ENCODE measurements at regions not wholly inside any gene's neighbourhood (a gene's known extent, or its start where the extent isn't known, plus 50 kb on each side); places are given as distances from the start of the nearest gene placed in this dataset.

DNA sequence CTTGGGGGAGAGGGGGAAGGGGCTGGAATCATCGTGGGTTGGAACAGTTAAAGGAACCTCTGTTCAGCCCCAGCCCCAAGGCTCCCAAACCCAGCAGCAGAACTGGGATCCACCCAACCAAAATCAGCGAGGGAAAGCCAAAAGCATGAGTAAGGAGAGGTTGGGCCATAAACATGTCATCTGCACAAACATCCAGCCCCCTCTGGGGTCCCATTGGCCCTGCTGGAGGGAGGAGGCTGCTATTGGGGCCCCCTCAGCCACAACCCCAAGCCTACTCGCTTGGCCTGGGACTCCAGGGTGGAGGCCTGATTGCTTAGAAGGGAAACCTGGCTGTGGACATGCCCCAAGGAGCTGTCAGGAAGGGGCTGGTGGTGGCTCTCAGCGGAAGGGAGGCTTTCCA lies 154.9 kb downstream of the FGF18 start:
- H3K4me3 ChIP-seq (ENCODE audit: low read length in 2 of 2): no peak overlapping the region
- H3K9me3 ChIP-seq (ENCODE audit: control insufficient read depth, low read length): no peaks in the 10 kb centered on the region
- H3K36me3 ChIP-seq (ENCODE audit: control insufficient read depth in 1 of 2, insufficient read depth in 2 of 2, low read length in 1 of 2): no peaks in the 10 kb centered on the region
- no peaks in the 10 kb centered on the region for H3K4me1 ChIP-seq (ENCODE audit: control insufficient read depth in 1 of 2, insufficient read depth in 2 of 2, low read length in 2 of 2)
- 76% methylated on average over 4 of the region's 4 CpGs for WGBS, 2 donors
- intact Hi-C loops (cut with DNase I): no loop called here
- ATAC-seq (ENCODE audit: low FRiP score) (peak; percentile 55), DNase-seq (peak in 1 of 2 donors; percentile 65)
- H3K27ac ChIP-seq (ENCODE audit: low read depth in 1 of 2, low read length in 2 of 2): no peak overlapping the region
- no peaks in the 10 kb centered on the region for H3K27me3 ChIP-seq (ENCODE audit: control insufficient read depth in 1 of 2, insufficient read depth in 2 of 2, low read length in 1 of 2)

DNA sequence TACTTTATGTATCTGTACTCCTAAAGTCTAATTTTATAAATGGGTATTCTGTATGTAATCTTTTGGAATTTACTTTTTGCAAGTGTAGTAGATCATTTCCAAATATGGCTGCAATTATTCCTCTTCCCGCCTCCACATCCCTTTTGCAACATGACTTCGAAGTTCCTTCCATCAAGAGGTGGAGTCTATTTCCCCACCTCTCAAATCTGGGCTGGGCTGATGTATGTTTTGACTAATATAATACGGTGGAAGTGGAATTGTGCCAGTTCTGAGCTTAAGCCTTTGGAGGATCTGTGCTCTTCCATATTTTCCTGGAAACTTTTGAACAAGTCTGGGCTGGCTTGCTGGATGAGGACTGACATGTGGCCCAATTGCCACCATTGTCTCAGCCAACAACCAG lies 155.9 kb downstream of the FGF18 start:
- intact Hi-C loops (cut with DNase I): no loop called here
- no peaks in the 10 kb centered on the region for H3K4me1 ChIP-seq (ENCODE audit: control insufficient read depth in 1 of 2, insufficient read depth in 2 of 2, low read length in 2 of 2)
- ATAC-seq (ENCODE audit: low FRiP score) (no peak), DNase-seq (no peak)
- WGBS, 2 donors: 44 to 60% methylated on average over 3 of the region's 3 CpGs
- no peaks in the 10 kb centered on the region for H3K36me3 ChIP-seq (ENCODE audit: control insufficient read depth in 1 of 2, insufficient read depth in 2 of 2, low read length in 1 of 2)
- H3K27ac ChIP-seq (ENCODE audit: low read depth in 1 of 2, low read length in 2 of 2): no peak overlapping the region
- no peak overlapping the region for H3K4me3 ChIP-seq (ENCODE audit: low read length in 2 of 2)
- H3K9me3 ChIP-seq (ENCODE audit: control insufficient read depth, low read length): no peaks in the 10 kb centered on the region
- no peaks in the 10 kb centered on the region for H3K27me3 ChIP-seq (ENCODE audit: control insufficient read depth in 1 of 2, insufficient read depth in 2 of 2, low read length in 1 of 2)

DNA sequence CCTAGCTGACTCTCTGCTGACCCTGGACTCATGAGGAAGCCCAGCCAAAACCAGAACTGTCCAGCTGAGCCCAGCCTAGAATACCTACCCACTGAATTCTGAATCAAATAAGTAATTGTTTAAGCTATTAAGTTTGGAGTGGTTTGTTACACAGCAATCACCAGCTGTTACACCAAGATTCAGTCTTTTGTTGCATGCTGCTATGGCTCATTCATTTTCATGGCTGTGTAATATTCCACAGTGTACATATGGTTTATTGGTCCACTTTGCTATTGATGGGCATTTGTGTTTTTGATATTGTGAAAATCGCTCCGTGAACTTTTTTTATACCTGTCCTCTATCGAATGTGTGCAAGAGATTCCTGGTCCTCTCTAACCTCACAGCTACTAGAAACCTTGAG lies 156.4 kb downstream of the FGF18 start:
- no peaks in the 10 kb centered on the region for H3K36me3 ChIP-seq (ENCODE audit: control insufficient read depth in 1 of 2, insufficient read depth in 2 of 2, low read length in 1 of 2)
- no peaks in the 10 kb centered on the region for H3K27me3 ChIP-seq (ENCODE audit: control insufficient read depth in 1 of 2, insufficient read depth in 2 of 2, low read length in 1 of 2)
- no peaks in the 10 kb centered on the region for H3K9me3 ChIP-seq (ENCODE audit: control insufficient read depth, low read length)
- 95 to 98% methylated on average over 3 of the region's 3 CpGs for WGBS, 2 donors
- no peak overlapping the region for H3K4me3 ChIP-seq (ENCODE audit: low read length in 2 of 2)
- intact Hi-C loops (cut with DNase I): no loop called here
- no peak overlapping the region for H3K27ac ChIP-seq (ENCODE audit: low read depth in 1 of 2, low read length in 2 of 2)
- DNase-seq (no peak), ATAC-seq (ENCODE audit: low FRiP score) (no peak)
- no peaks in the 10 kb centered on the region for H3K4me1 ChIP-seq (ENCODE audit: control insufficient read depth in 1 of 2, insufficient read depth in 2 of 2, low read length in 2 of 2)

DNA sequence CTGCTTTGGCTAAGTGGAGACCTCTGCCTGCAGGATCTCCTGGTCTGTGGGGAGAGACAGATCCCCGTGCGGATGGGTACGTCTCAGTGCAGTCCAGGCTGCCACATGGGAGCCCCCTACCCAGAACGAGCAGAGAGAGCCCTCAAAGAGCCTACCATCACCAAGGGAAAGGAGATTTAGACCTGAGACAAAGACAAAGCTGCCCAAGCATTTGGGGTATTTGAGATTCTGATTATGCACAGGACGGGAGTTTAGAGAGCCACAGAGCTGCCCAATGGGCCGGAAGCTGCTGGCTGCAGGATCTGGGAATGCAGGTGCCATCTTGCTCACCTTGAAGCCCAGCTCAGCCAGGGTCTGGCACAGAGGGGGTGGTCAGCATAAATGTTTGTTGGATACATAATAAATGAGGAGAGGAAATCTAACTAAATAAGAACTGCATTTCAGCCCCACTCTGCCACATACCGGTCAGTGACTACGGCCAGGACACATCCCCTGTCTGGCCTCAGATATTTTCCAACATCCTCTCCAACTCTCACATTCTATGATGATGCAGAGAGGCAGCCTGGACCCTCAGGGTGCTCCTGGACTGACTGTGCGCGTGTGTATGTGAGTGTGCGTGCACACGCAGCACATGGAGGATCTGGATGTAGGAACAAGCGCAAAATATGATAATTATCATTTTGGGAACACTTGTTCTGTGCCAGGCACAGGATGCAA lies 157.8 kb downstream of the FGF18 start:
- Histone ChIP-seq H3K27ac (ENCODE audit: low read depth in 1 of 2, low read length in 2 of 2) (no peak overlapping the region), H3K4me3 (ENCODE audit: low read length in 2 of 2) (no peak overlapping the region), H3K27me3 (ENCODE audit: control insufficient read depth in 1 of 2, insufficient read depth in 2 of 2, low read length in 1 of 2) (no peaks in the 10 kb centered on the region), H3K9me3 (ENCODE audit: control insufficient read depth, low read length) (no peaks in the 10 kb centered on the region), H3K36me3 (ENCODE audit: control insufficient read depth in 1 of 2, insufficient read depth in 2 of 2, low read length in 1 of 2) (no peaks in the 10 kb centered on the region), H3K4me1 (ENCODE audit: control insufficient read depth in 1 of 2, insufficient read depth in 2 of 2, low read length in 2 of 2) (no peaks in the 10 kb centered on the region)
- intact Hi-C loops (cut with DNase I): no loop called here
- ATAC-seq (ENCODE audit: low FRiP score): no peak
- DNase-seq: no peak
- 87 to 88% methylated on average over 13 of the region's 13 CpGs for WGBS, 2 donors

DNA sequence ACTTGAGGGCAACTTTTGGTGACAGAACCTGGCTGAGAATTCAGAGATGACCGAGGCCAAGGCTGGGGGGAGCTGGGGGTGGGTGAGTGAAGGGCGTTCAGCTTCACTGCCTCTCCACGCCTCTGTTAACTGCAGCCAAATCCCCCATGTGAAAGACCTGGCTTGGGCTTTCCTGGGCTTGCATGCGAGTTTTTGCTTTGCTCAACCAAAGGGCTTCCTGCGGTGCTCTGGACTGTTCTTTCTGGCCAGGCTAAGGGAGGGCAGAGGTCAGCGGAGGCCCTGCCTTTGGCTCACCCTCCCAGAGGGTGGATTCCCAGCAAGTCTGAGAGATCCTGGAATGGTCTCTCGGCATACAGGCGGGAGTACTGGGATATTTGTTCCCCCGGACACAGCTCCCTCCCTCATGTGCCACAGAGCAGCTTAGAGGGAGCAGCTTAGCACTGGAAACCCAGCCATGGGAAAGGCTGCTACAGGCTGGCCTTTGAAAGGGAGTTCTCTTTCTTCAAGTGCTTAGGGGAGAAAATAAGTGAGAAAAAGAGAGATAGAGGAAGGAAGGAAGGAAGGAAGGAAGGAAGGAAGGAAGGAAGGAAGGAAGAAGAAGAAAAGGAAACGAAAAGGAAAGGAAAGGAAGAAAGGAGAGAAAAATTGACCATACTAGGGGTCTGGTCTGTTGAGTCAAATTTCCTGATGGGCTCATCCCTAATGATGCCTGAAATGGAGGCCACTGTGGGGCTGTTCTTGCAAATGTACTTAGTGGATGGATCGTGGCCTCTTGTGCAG lies 158.8 kb downstream of the FGF18 start:
- no peak overlapping the region for H3K4me3 ChIP-seq (ENCODE audit: low read length in 2 of 2)
- H3K27ac ChIP-seq (ENCODE audit: low read depth in 1 of 2, low read length in 2 of 2): no peak overlapping the region

DNA sequence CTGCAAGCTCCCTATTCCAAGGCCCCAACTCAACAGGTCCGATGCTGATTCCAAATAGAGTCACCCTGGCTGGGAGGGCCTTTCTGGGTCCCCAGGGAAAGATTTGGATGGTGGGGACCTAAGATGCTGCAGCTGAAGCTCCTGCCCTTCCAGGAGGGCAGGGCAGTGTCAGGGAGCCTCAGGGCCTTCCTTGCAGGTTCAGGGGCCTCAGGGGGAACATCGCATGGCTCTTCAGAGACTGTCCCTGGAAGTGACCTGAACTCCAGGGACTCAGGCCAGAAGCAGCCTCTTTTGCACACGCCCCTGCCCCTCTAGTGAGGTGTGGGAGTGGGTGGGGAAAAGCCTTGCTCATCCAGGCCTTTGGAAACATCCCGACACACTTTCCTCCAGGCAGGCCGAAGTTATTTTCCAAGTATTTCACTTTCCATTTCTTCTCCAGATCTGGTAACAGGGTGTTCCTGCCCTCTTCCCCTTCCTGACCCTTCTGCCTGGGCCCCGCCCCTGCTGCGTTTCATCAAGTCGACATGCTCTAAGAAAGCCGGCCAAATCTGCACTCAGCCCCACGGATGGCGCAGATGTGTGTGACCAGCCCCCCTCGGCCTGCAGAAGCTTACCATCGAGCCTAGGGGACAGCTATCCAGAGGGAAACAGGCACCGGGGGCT lies 159.5 kb downstream of the FGF18 start:
- Histone ChIP-seq H3K9me3 (ENCODE audit: control insufficient read depth, low read length) (no peaks in the 10 kb centered on the region), H3K27ac (ENCODE audit: low read depth in 1 of 2, low read length in 2 of 2) (no peak overlapping the region), H3K4me3 (ENCODE audit: low read length in 2 of 2) (no peak overlapping the region), H3K27me3 (ENCODE audit: control insufficient read depth in 1 of 2, insufficient read depth in 2 of 2, low read length in 1 of 2) (no peaks in the 10 kb centered on the region), H3K4me1 (ENCODE audit: control insufficient read depth in 1 of 2, insufficient read depth in 2 of 2, low read length in 2 of 2) (no peaks in the 10 kb centered on the region), H3K36me3 (ENCODE audit: control insufficient read depth in 1 of 2, insufficient read depth in 2 of 2, low read length in 1 of 2) (no peaks in the 10 kb centered on the region)
- intact Hi-C loops (cut with DNase I): no loop called here
- DNase-seq (peak; percentile 74 to 81), ATAC-seq (ENCODE audit: low FRiP score) (peak; percentile 52)
- WGBS, 2 donors: 88% methylated on average over 14 of the region's 14 CpGs

More for the DNA sequence above, 158.8 kb downstream of the FGF18 start:
- ATAC-seq (ENCODE audit: low FRiP score) (peak; percentile 78), DNase-seq (peak; percentile 70 to 83)
- Histone ChIP-seq H3K27me3 (ENCODE audit: control insufficient read depth in 1 of 2, insufficient read depth in 2 of 2, low read length in 1 of 2) (no peaks in the 10 kb centered on the region), H3K4me1 (ENCODE audit: control insufficient read depth in 1 of 2, insufficient read depth in 2 of 2, low read length in 2 of 2) (no peaks in the 10 kb centered on the region), H3K9me3 (ENCODE audit: control insufficient read depth, low read length) (no peaks in the 10 kb centered on the region), H3K36me3 (ENCODE audit: control insufficient read depth in 1 of 2, insufficient read depth in 2 of 2, low read length in 1 of 2) (no peaks in the 10 kb centered on the region)
- intact Hi-C loops (cut with DNase I): no loop called here
- 79 to 84% methylated on average over 11 of the region's 11 CpGs for WGBS, 2 donors

DNA sequence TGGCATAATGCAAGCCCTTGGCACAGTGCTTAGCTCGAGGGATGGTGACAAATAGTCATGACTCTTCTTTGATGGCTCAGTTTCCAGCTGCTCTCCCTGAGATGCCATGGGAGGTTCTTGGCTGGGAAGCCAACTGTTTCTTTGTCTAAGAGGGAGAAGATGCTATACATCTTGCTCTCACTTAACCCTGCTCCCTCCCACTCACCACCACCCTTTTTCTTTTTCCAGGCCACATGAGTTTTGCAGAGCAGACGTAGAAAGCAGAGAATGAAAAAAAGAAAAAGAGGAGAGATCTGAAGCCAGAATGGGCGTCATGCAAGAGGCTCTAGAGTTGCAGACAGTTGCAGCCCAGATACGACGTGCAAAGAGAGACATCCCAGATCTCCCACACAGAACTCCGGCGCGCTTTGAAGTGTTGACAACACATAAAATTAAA lies 160.5 kb downstream of the FGF18 start:
- H3K27ac ChIP-seq (ENCODE audit: low read depth in 1 of 2, low read length in 2 of 2): no peak overlapping the region
- 81 to 82% methylated on average over 8 of the region's 8 CpGs for WGBS, 2 donors

DNA sequence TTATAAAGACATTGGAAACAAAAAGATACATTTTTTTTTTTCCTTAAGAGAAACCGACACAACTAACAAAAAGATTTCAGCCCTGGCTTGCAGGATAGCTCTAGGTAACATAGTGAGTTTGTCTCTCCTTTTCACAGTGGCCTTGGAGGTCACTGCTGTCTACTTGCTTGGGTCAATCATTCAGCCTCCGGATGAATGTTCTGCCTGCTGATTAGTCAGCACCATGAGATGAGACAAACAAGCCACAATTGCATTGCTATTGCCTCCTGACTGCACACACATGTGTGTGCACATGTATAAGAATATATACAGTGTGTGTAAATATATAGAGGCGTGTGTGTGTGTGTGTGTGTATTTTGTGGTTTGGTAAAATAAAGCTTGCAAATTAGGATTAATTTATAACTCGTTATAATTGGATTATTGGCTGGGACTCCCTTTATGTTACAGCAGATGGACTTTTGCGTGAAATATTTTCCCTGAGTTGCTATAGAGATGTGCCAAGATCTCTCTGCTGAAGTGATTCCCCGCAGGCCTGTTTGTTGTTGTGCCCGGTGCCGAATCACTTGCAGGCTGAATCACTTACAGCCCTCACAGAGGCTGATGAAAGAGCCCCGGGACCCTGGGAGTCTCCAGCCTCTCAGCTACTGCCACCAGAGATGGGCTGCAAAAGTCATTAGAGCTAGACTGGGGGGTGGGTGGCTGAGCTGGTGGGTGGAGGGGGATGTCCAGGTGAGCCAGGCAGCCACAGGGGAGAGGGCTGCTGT lies 161.2 kb downstream of the FGF18 start:
- WGBS, 2 donors: 76 to 81% methylated on average over 9 of the region's 9 CpGs
- Histone ChIP-seq H3K4me1 (ENCODE audit: control insufficient read depth in 1 of 2, insufficient read depth in 2 of 2, low read length in 2 of 2) (no peaks in the 10 kb centered on the region), H3K4me3 (ENCODE audit: low read length in 2 of 2) (no peak overlapping the region), H3K36me3 (ENCODE audit: control insufficient read depth in 1 of 2, insufficient read depth in 2 of 2, low read length in 1 of 2) (no peaks in the 10 kb centered on the region), H3K27me3 (ENCODE audit: control insufficient read depth in 1 of 2, insufficient read depth in 2 of 2, low read length in 1 of 2) (no peaks in the 10 kb centered on the region), H3K27ac (ENCODE audit: low read depth in 1 of 2, low read length in 2 of 2) (no peak overlapping the region), H3K9me3 (ENCODE audit: control insufficient read depth, low read length) (no peaks in the 10 kb centered on the region)
- intact Hi-C loops (cut with DNase I): no loop called here
- ATAC-seq (ENCODE audit: low FRiP score) (no peak), DNase-seq (no peak)

More for the DNA sequence above, 160.5 kb downstream of the FGF18 start:
- no peaks in the 10 kb centered on the region for H3K4me1 ChIP-seq (ENCODE audit: control insufficient read depth in 1 of 2, insufficient read depth in 2 of 2, low read length in 2 of 2)
- no peaks in the 10 kb centered on the region for H3K9me3 ChIP-seq (ENCODE audit: control insufficient read depth, low read length)
- H3K27me3 ChIP-seq (ENCODE audit: control insufficient read depth in 1 of 2, insufficient read depth in 2 of 2, low read length in 1 of 2): no peaks in the 10 kb centered on the region
- intact Hi-C loops (cut with DNase I): no loop called here
- no peak overlapping the region for H3K4me3 ChIP-seq (ENCODE audit: low read length in 2 of 2)
- no peaks in the 10 kb centered on the region for H3K36me3 ChIP-seq (ENCODE audit: control insufficient read depth in 1 of 2, insufficient read depth in 2 of 2, low read length in 1 of 2)
- ATAC-seq (ENCODE audit: low FRiP score) (peak; percentile 9), DNase-seq (no peak)
